Endothelial cell of umbilical vein (primary cell): ENCODE measurements at regions not wholly inside any gene's neighbourhood (a gene's known extent, or its start where the extent isn't known, plus 50 kb on each side); places are given as distances from the start of the nearest gene placed in this dataset.

Experiments
- BruUV-seq: library from RNA; stranded (reverse); fragments of 400-500 nt; replicated peaks from 2 replicates; lab custom pipeline; 2021; lab: Mats Ljungman, UMichigan
- CTCF ChIA-PET: fragments of 300-600, 350-600 bp; sonication (Branson Sonifier 250); formaldehyde crosslinking; loops from one replicate; lab custom pipeline; 2021; ENCODE audit warnings: antibody characterized with exemption, inconsistent platforms; lab: Charles Lee
- POLR2A ChIA-PET: fragments of 300-600, 350-600 bp; sonication (Branson Sonifier 250); formaldehyde crosslinking; loops from one replicate; lab custom pipeline; 2021; ENCODE audit warnings: antibody characterized with exemption, inconsistent platforms; lab: Charles Lee
- DNase-seq: peaks from one replicate; pipeline ENCODE4 v3.0.0-alpha.2; 2011; ENCODE audit warnings: low read depth, low spot score
- FAIRE-seq: peaks from 2 replicates; lab custom pipeline; 2011; peaks lifted over from hg19 to GRCh38; lab: Jason Lieb, UNC
- H2AFZ ChIP-seq: 2 replicates; pipeline ENCODE4 v1.6.0; 2012; ENCODE audit warnings: low read depth, low read length, control low read depth, inconsistent platforms
- H3K27ac ChIP-seq: 2 replicates; pipeline ENCODE4 v1.5.1; 2011; ENCODE audit warnings: low read depth, mild to moderate bottlenecking, control low read depth, low read length, moderate library complexity; ENCODE audit not compliant: insufficient read depth
- H3K27me3 ChIP-seq, 2 experiments: 2 replicates each; pipeline versions ENCODE4 v1.6.0 to v1.6.1; 2011; ENCODE audit warnings: low read length in 2 of 2, mixed read lengths in 1 of 2; ENCODE audit not compliant: control insufficient read depth in 2 of 2, insufficient read depth in 2 of 2
- H3K36me3 ChIP-seq, 2 experiments: 2 replicates in 1 of 2; 3 replicates in 1 of 2; pipeline ENCODE4 v1.5.1; 2011; ENCODE audit warnings: low read length in 2 of 2, mild to moderate bottlenecking in 1 of 2, moderate library complexity in 1 of 2; ENCODE audit not compliant: control insufficient read depth in 2 of 2, insufficient read depth in 2 of 2; ENCODE audit errors: extremely low read depth in 1 of 2
- H3K4me1 ChIP-seq: 3 replicates; pipeline ENCODE4 v1.5.1; 2011; ENCODE audit warnings: mild to moderate bottlenecking, low read length; ENCODE audit not compliant: control insufficient read depth, insufficient read depth; ENCODE audit errors: extremely low read depth
- H3K4me2 ChIP-seq: 2 replicates; pipeline ENCODE4 v1.6.1; 2011; ENCODE audit warnings: low read length, control low read depth, mixed read lengths; ENCODE audit not compliant: insufficient read depth
- H3K4me3 ChIP-seq, 3 experiments: fragments of 200-600 bp in 1 of 3; sonication (generic), shearing (Covaris generic) in 1 of 3; replicated peaks in 1 of 3; 2 replicates each; pipeline ENCODE4 v1.5.1; 2011 to 2016; ENCODE audit warnings: control low read depth in 3 of 3, low read length in 3 of 3, mild to moderate bottlenecking in 2 of 3, inconsistent platforms in 1 of 3, low read depth in 1 of 3, moderate library complexity in 1 of 3; ENCODE audit not compliant: insufficient read depth in 1 of 3
- H3K79me2 ChIP-seq: 2 replicates; pipeline ENCODE4 v1.6.0; 2012; ENCODE audit warnings: low read length, inconsistent platforms; ENCODE audit not compliant: control insufficient read depth, insufficient read depth
- H3K9ac ChIP-seq: replicated peaks from 2 replicates; pipeline ENCODE3; 2011; ENCODE audit warnings: low read length, control low read depth; ENCODE audit not compliant: insufficient read depth; ENCODE audit errors: extremely low read depth
- H3K9me1 ChIP-seq: replicated peaks from 3 replicates; pipeline ENCODE4 v1.6.0; 2011; ENCODE audit warnings: mild to moderate bottlenecking, low read length; ENCODE audit not compliant: control insufficient read depth, insufficient read depth; ENCODE audit errors: extremely low read depth
- H3K9me3 ChIP-seq: replicated peaks from 2 replicates; pipeline ENCODE4 v1.5.1; 2012; ENCODE audit warnings: low read length, inconsistent platforms; ENCODE audit not compliant: control insufficient read depth, insufficient read depth
- H4K20me1 ChIP-seq: replicated peaks from 2 replicates; pipeline ENCODE3; 2011; ENCODE audit warnings: mild to moderate bottlenecking, low read length; ENCODE audit not compliant: control insufficient read depth, insufficient read depth; ENCODE audit errors: extremely low read depth
- EZH2 ChIP-seq: IDR thresholded peaks from 2 replicates; pipeline ENCODE4 v1.6.1; 2012; ENCODE audit warnings: borderline replicate concordance, low read depth, mild to moderate bottlenecking, moderate library complexity, low read length, inconsistent platforms; ENCODE audit not compliant: severe bottlenecking
- FOS ChIP-seq: IDR thresholded peaks from 2 replicates; pipeline ENCODE4 v1.6.1; 2011; ENCODE audit warnings: mild to moderate bottlenecking, low read length, moderate library complexity, borderline replicate concordance; ENCODE audit not compliant: insufficient read depth
- GATA2 ChIP-seq: IDR thresholded peaks from 2 replicates; pipeline ENCODE4 v1.7.0; 2011; ENCODE audit warnings: low read depth, mild to moderate bottlenecking, moderate library complexity, mixed read lengths, low read length; ENCODE audit not compliant: insufficient read length, insufficient read depth
- JUN ChIP-seq: IDR thresholded peaks from 2 replicates; pipeline ENCODE4 v1.6.1; 2011; ENCODE audit warnings: borderline replicate concordance, low read depth; ENCODE audit not compliant: insufficient read length, insufficient read depth
- MYC ChIP-seq: IDR thresholded peaks from one replicate; pipeline ENCODE4 v1.6.1; 2011; ENCODE audit warnings: mild to moderate bottlenecking, low read depth, low read length
- POLR2A ChIP-seq: IDR thresholded peaks from 2 replicates; pipeline ENCODE4 v1.6.1; 2012; ENCODE audit warnings: low read depth, mild to moderate bottlenecking, control low read depth, low read length
- POLR2AphosphoS5 ChIP-seq: IDR thresholded peaks from 2 replicates; pipeline ENCODE4 v1.6.1; 2012; ENCODE audit warnings: low read depth, mild to moderate bottlenecking, control low read depth, low read length, moderate library complexity; ENCODE audit not compliant: insufficient read depth
- dilution Hi-C: fragments of 300-500 bp; cut with MboI; formaldehyde crosslinking; loops from one replicate; pipeline ENCODE4 v1.15.0; 2019; ENCODE audit warnings: low sequenced_read_pairs; ENCODE audit not compliant: extremely low pct_ligation_motif_present
- intact Hi-C: fragments of 100-400 bp; cut with micrococcal nuclease; formaldehyde crosslinking; loops from one replicate; pipeline ENCODE4 v1.10.0; 2022
- TF ChIP-seq, protein P1 (sequence below): IDR thresholded peaks from 2 replicates; pipeline ENCODE4 v1.6.1; 2011; ENCODE audit not compliant: insufficient read depth, insufficient read length
- TF ChIP-seq, protein P2 (sequence below), 2 donors: IDR thresholded peaks; 1 replicate in 1 of 2; 2 replicates in 1 of 2; pipeline ENCODE4 v1.5.1; 2011; ENCODE audit warnings: low read length in 2 of 2, mild to moderate bottlenecking in 2 of 2, moderate library complexity in 2 of 2, control low read depth in 1 of 2, inconsistent platforms in 1 of 2, low read depth in 1 of 2; ENCODE audit not compliant: insufficient read depth in 1 of 2; ENCODE audit errors: extremely low read depth in 1 of 2

DNA sequence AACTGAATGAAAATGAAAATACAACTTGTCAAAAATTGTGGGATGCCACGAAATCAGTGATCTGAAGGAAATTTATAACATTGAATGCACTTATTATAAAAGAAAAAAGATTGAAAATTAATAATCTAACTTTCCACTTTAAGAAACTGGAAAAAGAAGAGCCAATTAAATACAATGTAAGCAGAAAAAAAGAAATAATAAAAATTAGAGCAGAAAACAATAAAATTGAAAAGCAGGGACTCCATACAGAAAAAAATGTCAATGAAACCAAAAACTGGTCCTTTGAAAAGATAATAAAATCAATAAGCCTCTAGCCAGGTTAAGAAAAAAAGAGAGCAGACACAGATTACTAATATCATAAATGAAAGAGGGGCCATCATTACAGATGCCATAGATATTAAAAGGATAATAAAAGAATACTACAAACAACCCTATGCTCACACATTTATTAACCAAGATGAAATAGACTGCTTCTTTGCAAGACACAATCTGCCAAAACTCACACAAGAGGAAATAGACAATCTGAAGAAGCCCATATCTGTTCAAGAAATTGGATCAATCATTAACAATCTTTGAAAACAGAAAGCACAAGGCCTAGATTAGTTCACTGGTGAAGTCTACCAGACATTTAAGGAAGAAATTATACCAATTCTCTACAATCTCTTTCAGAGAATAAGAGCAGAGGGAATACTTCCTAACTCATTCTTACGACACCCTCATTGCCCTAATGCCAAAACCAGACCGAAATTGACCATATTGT is 233.8 kb upstream of the NEBL start:
- H3K79me2 ChIP-seq, result no peaks in the 10 kb centered on the region
- H3K27ac ChIP-seq, result no peak overlapping the region
- no peaks in the 10 kb centered on the region for H3K9me3 ChIP-seq
- BruUV-seq, result no TSS peak
- TF ChIP-seq, protein P1, sequence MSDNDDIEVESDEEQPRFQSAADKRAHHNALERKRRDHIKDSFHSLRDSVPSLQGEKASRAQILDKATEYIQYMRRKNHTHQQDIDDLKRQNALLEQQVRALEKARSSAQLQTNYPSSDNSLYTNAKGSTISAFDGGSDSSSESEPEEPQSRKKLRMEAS, result no peak
- TF ChIP-seq GATA2, result no peak
- no peak for TF ChIP-seq POLR2AphosphoS5
- no peak for TF ChIP-seq MYC
- no peak for TF ChIP-seq POLR2A
- no peak for TF ChIP-seq JUN
- TF ChIP-seq, protein P2, sequence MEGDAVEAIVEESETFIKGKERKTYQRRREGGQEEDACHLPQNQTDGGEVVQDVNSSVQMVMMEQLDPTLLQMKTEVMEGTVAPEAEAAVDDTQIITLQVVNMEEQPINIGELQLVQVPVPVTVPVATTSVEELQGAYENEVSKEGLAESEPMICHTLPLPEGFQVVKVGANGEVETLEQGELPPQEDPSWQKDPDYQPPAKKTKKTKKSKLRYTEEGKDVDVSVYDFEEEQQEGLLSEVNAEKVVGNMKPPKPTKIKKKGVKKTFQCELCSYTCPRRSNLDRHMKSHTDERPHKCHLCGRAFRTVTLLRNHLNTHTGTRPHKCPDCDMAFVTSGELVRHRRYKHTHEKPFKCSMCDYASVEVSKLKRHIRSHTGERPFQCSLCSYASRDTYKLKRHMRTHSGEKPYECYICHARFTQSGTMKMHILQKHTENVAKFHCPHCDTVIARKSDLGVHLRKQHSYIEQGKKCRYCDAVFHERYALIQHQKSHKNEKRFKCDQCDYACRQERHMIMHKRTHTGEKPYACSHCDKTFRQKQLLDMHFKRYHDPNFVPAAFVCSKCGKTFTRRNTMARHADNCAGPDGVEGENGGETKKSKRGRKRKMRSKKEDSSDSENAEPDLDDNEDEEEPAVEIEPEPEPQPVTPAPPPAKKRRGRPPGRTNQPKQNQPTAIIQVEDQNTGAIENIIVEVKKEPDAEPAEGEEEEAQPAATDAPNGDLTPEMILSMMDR (IDR thresholded peaks at IDR 0.05; ENCODE audit: extremely low read depth in 1 of 2, insufficient read depth in 1 of 2, low read depth in 1 of 2, low read length in 2 of 2), result no peak
- no peak for TF ChIP-seq FOS
- TF ChIP-seq EZH2, result no peak
- no peaks in the 10 kb centered on the region for H4K20me1 ChIP-seq
- dilution Hi-C loops (no loop called here), intact Hi-C loops (no loop called here)
- no peaks in the 10 kb centered on the region for H3K4me1 ChIP-seq
- no peak overlapping the region for H3K4me2 ChIP-seq
- no peak overlapping the region for H3K9ac ChIP-seq
- DNase-seq (no peak), FAIRE-seq (no peak)
- H3K36me3 ChIP-seq, result no peaks in the 10 kb centered on the region
- ChIA-PET POLR2A (no interaction called here), CTCF (no interaction called here)
- no peak overlapping the region for H3K4me3 ChIP-seq
- peaks cover 0 to 3% of the 10 kb centered on the region in 2 experiments for H3K27me3 ChIP-seq
- H2AFZ ChIP-seq, result no peak overlapping the region
- no peaks in the 10 kb centered on the region for H3K9me1 ChIP-seq
